A204.1 (cell line): ENCODE measurements at regions not wholly inside any gene's neighbourhood (a gene's known extent, or its start where the extent isn't known, plus 50 kb on each side); places are given as distances from the start of the nearest gene placed in this dataset.

Experiments used
- FAIRE-seq: peaks from 2 replicates; lab custom pipeline; 2012; peaks lifted over from hg19 to GRCh38; lab: Jason Lieb, UNC

DNA sequence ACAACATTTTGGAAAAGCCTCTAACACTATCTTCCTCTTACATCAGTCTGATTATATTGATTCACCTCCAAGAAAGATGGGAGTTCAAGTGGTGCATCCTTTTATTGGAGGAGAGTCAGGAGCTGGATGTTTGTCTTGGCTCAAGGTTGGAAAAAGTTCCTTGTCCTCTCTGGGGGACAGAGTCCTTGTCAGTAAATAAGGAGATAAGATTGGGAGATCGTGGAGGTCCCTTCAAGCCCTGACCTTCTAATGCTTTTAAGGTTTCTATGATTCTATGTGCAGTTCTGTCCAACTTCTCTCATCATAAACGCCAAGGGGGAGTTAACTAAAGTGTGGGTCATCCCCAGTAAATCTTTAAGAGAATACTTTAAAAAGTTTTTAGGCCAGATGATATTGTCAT lies 60.9 kb upstream of the CCBE1 start:
- FAIRE-seq: no peak

GRCh38 chr18:59752666-59753065 lies 55.4 kb upstream of the CCBE1 start:
- FAIRE-seq: no peak

GRCh38 chr18:59751186-59751585 lies 54.0 kb upstream of the CCBE1 start:
- FAIRE-seq: no peak

DNA sequence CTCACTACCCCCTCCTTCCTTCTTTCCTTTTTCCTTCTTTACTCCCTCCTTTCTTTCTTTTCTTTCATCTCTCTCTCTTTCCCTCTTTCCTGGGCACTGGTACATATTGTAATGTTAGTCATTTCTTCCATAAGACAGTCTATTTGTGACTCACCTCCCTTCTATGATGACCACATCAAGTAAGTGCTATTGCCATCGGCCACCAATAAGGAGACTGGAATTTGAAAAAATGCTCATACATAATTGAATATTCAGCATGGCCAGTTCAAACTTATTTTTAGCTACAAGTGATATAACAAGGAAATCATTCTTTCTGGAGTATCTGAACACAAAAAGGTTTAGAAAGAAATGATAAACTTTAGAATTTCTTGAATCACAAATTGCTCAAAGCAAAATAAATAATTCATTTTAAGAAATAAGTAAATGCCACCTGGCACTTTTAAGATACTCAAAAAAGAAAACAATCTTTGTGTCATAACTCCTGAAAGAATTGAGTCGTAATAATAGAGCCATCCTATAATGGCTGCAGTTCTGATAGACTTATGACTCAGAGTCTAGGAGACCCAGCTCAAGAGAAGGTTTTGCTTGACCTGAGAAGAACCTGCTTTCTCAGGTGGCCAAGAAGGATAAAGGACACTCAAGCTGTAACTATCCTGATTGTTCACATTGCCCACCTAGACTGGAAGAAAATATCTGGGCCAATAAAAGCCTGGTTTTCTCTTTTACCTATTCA lies 51.6 kb upstream of the CCBE1 start:
- FAIRE-seq: no peak
